ENCODE measurements at regions not wholly inside any gene's neighbourhood (a gene's known extent, or its start where the extent isn't known, plus 50 kb on each side); places are given as distances from the start of the nearest gene placed in this dataset.

- no peak overlapping the region for H2AFZ ChIP-seq (ENCODE audit: low read depth, low read length, poor library complexity, severe bottlenecking)
- no peaks in the 10 kb centered on the region for H3K79me2 ChIP-seq (ENCODE audit: insufficient read depth, low read length)
- intact Hi-C loops (cut with micrococcal nuclease): no loop called here
- no peak for ATAC-seq
- no peaks in the 10 kb centered on the region for H3K27me3 ChIP-seq (ENCODE audit: insufficient read depth, low read length)
- H3K9me3 ChIP-seq (ENCODE audit: control insufficient read depth in 1 of 2, insufficient read depth in 1 of 2, low read depth in 1 of 2, low read length in 2 of 2): no peaks in the 10 kb centered on the region
- RAD21 ChIA-PET (ENCODE audit: low non-redundant PET in 1 of 2, low total read pairs in 2 of 2, uncharacterized antibody in 2 of 2, unreplicated experiment in 2 of 2): no interaction called here
- TF ChIP-seq, protein P1, sequence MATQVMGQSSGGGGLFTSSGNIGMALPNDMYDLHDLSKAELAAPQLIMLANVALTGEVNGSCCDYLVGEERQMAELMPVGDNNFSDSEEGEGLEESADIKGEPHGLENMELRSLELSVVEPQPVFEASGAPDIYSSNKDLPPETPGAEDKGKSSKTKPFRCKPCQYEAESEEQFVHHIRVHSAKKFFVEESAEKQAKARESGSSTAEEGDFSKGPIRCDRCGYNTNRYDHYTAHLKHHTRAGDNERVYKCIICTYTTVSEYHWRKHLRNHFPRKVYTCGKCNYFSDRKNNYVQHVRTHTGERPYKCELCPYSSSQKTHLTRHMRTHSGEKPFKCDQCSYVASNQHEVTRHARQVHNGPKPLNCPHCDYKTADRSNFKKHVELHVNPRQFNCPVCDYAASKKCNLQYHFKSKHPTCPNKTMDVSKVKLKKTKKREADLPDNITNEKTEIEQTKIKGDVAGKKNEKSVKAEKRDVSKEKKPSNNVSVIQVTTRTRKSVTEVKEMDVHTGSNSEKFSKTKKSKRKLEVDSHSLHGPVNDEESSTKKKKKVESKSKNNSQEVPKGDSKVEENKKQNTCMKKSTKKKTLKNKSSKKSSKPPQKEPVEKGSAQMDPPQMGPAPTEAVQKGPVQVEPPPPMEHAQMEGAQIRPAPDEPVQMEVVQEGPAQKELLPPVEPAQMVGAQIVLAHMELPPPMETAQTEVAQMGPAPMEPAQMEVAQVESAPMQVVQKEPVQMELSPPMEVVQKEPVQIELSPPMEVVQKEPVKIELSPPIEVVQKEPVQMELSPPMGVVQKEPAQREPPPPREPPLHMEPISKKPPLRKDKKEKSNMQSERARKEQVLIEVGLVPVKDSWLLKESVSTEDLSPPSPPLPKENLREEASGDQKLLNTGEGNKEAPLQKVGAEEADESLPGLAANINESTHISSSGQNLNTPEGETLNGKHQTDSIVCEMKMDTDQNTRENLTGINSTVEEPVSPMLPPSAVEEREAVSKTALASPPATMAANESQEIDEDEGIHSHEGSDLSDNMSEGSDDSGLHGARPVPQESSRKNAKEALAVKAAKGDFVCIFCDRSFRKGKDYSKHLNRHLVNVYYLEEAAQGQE (IDR thresholded peaks at IDR 0.05; ENCODE audit: low read depth): no peak
- TF ChIP-seq EGR1 (IDR thresholded peaks at IDR 0.05; ENCODE audit: low read depth) (no peak), POLR2AphosphoS5 (IDR thresholded peaks at IDR 0.05; ENCODE audit: low read depth, low read length) (no peak), CBX3 (IDR thresholded peaks at IDR 0.05; ENCODE audit: low read depth) (no peak), RAD21 (IDR thresholded peaks at IDR 0.05; ENCODE audit: low read depth) (no peak), ZFX (IDR thresholded peaks at IDR 0.05) (no peak), SP1 (IDR thresholded peaks at IDR 0.05; ENCODE audit: low read depth) (no peak), ZBTB33 (IDR thresholded peaks at IDR 0.05; ENCODE audit: extremely low read depth, insufficient replicate concordance, low read length) (no peak), ZNF274 (IDR thresholded peaks at IDR 0.05; ENCODE audit: low read depth, low read length) (no peak), TCF7L2 (IDR thresholded peaks at IDR 0.05; ENCODE audit: borderline replicate concordance, extremely low read depth, insufficient read depth, insufficient read length) (no peak), ELF1 (IDR thresholded peaks at IDR 0.05; ENCODE audit: borderline replicate concordance, low read depth) (no peak), FOSL1 (IDR thresholded peaks at IDR 0.05; ENCODE audit: low read depth) (no peak), POLR2A (IDR thresholded peaks at IDR 0.05; ENCODE audit: borderline replicate concordance, extremely low read depth, insufficient read depth, insufficient read length) (no peak), ATF3 (IDR thresholded peaks at IDR 0.05) (no peak), JUND (IDR thresholded peaks at IDR 0.05) (no peak), SRF (IDR thresholded peaks at IDR 0.05; ENCODE audit: low read depth) (no peak), SIN3A (IDR thresholded peaks at IDR 0.05; ENCODE audit: low read depth) (no peak), CEBPB (IDR thresholded peaks at IDR 0.05; ENCODE audit: low read depth) (no peak)
- TF ChIP-seq, protein P2, sequence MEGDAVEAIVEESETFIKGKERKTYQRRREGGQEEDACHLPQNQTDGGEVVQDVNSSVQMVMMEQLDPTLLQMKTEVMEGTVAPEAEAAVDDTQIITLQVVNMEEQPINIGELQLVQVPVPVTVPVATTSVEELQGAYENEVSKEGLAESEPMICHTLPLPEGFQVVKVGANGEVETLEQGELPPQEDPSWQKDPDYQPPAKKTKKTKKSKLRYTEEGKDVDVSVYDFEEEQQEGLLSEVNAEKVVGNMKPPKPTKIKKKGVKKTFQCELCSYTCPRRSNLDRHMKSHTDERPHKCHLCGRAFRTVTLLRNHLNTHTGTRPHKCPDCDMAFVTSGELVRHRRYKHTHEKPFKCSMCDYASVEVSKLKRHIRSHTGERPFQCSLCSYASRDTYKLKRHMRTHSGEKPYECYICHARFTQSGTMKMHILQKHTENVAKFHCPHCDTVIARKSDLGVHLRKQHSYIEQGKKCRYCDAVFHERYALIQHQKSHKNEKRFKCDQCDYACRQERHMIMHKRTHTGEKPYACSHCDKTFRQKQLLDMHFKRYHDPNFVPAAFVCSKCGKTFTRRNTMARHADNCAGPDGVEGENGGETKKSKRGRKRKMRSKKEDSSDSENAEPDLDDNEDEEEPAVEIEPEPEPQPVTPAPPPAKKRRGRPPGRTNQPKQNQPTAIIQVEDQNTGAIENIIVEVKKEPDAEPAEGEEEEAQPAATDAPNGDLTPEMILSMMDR (IDR thresholded peaks at IDR 0.05 in 2 of 3, conservative IDR thresholded peaks at IDR 0.05 in 1 of 3; ENCODE audit: borderline replicate concordance in 1 of 3, insufficient read depth in 1 of 3, low read depth in 2 of 3, low read length in 2 of 3): no peak
- TF ChIP-seq, protein P3, sequence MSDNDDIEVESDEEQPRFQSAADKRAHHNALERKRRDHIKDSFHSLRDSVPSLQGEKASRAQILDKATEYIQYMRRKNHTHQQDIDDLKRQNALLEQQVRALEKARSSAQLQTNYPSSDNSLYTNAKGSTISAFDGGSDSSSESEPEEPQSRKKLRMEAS (IDR thresholded peaks at IDR 0.05): no peak
- DNase-seq (ENCODE audit: low read depth, low spot score): no peak
- no TSS peak for BruUV-seq (replicated peaks)
- H3K9me2 ChIP-seq (ENCODE audit: insufficient read depth): no peaks in the 10 kb centered on the region
- CTCF ChIA-PET: no interaction called here
- no peak overlapping the region for H3K4me2 ChIP-seq (ENCODE audit: low read length)
- H3K27ac ChIP-seq (ENCODE audit: low read depth, low read length): no peak overlapping the region
- no peak overlapping the region for H3K9ac ChIP-seq (ENCODE audit: low read length)
- H3K4me1 ChIP-seq (ENCODE audit: control insufficient read depth in 1 of 2, insufficient read depth in 2 of 2, low read length in 2 of 2): peaks cover 0 to 4% of the 10 kb centered on the region in 2 experiments; a peak in 1 of 4 replicates
- H3K36me3 ChIP-seq (ENCODE audit: control insufficient read depth in 1 of 2, insufficient read depth in 2 of 2, low read length in 2 of 2): no peaks in the 10 kb centered on the region
- no peak overlapping the region for H3K4me3 ChIP-seq (replicated peaks in 1 of 2; ENCODE audit: low read depth in 1 of 2, low read length in 2 of 2)
- H4K20me1 ChIP-seq (ENCODE audit: insufficient read depth): no peaks in the 10 kb centered on the region
- POLR2A ChIA-PET: no interaction called here
These were observed 291.1 kb upstream of the FOXQ1 start for GRCh38 chr6:1020837-1021236.
